AG09309 (cell line): ENCODE measurements at regions not wholly inside any gene's neighbourhood (a gene's known extent, or its start where the extent isn't known, plus 50 kb on each side); places are given as distances from the start of the nearest gene placed in this dataset.

Source experiments
- DNase-seq: peaks from one replicate; pipeline ENCODE4 v3.0.0-alpha.2; 2010; ENCODE audit warnings: low read depth
- H3K4me3 ChIP-seq: 2 replicates; pipeline ENCODE4 v1.5.1; 2011; ENCODE audit warnings: mild to moderate bottlenecking, low read depth, low read length, moderate library complexity; ENCODE audit not compliant: control insufficient read depth
- CTCF ChIP-seq: IDR thresholded peaks from 2 replicates; pipeline ENCODE4 v1.5.1; 2011; ENCODE audit warnings: mild to moderate bottlenecking, low read depth, low read length, inconsistent platforms; ENCODE audit not compliant: insufficient read depth, control insufficient read depth; ENCODE audit errors: missing control alignments

DNA sequence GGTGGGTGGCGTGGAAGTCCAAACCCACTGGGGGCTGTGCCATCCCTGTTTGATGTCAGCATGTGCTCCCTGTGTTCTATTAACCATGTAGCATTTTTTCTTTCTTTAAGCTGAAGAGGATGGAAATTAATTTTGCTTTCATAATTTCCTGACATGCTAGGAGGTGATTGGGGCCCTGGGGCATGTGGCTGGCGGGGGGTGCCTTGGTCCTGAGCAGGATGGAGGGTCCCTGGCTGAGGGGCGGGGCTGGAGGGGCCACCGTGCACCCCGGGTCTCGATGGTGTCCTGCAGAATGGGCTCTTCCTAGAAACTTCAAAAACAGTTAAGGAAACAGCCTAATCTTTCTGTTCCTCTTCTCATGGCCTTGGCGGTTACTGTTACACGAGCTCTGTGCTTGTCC, 69.3 kb upstream of the IRX4 start:
- no peak overlapping the region for H3K4me3 ChIP-seq
- no peak for TF ChIP-seq CTCF
- no peak for DNase-seq

DNA sequence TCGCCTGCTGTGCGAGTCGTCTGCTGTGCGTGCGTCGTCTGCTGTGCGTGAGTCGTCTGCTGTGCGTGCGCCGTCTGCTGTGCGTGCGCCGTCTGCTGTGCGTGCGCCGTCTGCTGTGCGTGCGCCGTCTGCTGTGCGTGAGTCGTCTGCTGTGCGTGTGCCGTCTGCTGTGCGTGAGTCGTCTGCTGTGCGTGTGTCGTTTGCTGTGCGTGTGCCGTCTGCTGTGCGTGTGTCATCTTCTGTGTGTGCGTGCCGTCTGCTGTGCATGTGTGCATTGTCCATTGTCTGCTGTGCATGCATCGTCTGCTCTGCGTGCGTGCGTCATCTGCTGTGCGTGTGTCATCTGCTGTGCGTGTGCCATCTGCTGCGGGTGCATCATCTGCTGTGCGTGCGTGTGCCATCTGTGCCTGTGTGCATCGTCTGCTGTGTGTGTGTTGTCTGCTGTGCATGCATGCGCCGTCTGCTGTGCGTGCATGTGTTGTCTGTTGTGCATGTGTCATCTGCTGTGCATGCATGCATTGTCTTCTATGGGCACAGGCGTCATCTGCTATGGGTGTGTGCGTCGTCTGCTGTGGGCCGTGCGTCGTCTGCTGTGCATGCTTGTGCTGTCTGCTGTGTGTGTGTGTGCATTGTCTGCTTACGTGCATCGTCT, 68.6 kb upstream of the IRX4 start:
- no peak for DNase-seq
- TF ChIP-seq CTCF: no peak
- H3K4me3 ChIP-seq: no peak overlapping the region

GRCh38 chr5:1950708-1951103, 68.0 kb upstream of the IRX4 start:
- no peak overlapping the region for H3K4me3 ChIP-seq
- TF ChIP-seq CTCF: no peak
- DNase-seq: no peak

GRCh38 chr5:1950096-1950707, 67.5 kb upstream of the IRX4 start:
- DNase-seq: no peak
- no peak overlapping the region for H3K4me3 ChIP-seq

DNA sequence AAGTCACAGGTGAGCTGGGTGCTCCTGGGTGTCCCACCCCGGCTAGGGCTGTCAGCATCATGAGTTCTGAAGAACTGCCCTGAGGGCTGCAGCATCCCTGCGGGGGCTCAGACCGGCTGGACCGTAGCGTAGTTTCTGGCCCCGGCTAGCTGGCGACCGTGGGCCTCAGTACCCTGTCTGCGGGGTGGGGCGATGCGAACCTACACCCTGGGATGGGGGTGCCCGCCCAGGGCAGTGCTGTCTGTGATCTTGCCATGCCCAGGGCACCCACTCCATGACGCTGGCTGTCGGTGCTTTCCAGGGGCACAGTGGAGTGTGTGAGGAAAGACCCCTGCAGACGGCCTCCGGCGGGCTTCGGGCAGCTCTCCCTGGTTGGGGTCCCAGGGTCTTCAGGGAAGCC, 66.5 kb upstream of the IRX4 start:
- no peak overlapping the region for H3K4me3 ChIP-seq
- DNase-seq: no peak
- TF ChIP-seq CTCF: no peak

More at GRCh38 chr5:1950096-1950707, 67.5 kb upstream of the IRX4 start:
- TF ChIP-seq CTCF: no peak

DNA sequence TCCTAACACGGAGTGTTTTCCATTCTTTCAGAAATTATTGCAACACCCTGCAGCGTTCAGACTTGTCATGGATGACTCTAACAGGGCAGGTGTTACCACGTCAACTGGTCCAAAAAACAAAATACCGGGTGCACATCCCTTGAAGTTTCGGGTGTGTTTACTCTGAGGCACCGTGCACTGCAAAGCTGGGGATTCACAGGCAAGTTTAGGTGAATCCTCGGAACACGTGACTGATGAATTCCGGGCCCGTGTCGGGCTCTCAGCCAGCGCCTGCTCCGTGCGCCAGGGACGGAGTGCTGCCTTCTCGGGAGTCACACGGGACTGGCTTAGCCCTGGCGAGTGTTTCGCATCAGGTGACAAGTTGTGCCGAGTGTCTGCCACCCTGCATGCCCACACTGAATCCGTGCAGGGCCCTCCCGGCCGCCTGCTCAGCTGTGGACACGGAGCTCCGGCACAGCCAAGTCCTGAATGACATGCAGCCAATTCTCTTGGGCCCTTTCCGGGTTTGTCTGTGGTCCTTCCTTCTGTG, 66.0 kb upstream of the IRX4 start:
- H3K4me3 ChIP-seq: no peak overlapping the region
- DNase-seq: no peak

More for the DNA sequence above, 66.0 kb upstream of the IRX4 start:
- TF ChIP-seq CTCF: no peak
